T-helper 17 cell (primary cell): ENCODE measurements at regions not wholly inside any gene's neighbourhood (a gene's known extent, or its start where the extent isn't known, plus 50 kb on each side); places are given as distances from the start of the nearest gene placed in this dataset.
A peak's percentile ranks its signal among the peaks of the same experiment; 100 is the strongest.

Experiments used
- ATAC-seq: fragments of 150-1000 bp; cut with Tn5 transposase; 2 replicates; pipeline ENCODE4 v1.10.0; 2021; ENCODE audit warnings: mild to moderate bottlenecking, moderate library complexity
- DNase-seq, 3 donors: peaks; one replicate each; pipeline versions ENCODE4 v3.0.0 to v3.0.0-alpha.2; 2020 to 2021
- H3K9me3 ChIP-seq: one replicate; pipeline ENCODE4 v1.7.0; 2013; ENCODE audit warnings: low read length, mild to moderate bottlenecking; ENCODE audit not compliant: control insufficient read depth, poor library complexity, severe bottlenecking
- H3K27ac Mint-ChIP-seq: one replicate; pipeline ENCODE4 v1.8.0; 2022; ENCODE audit warnings: mild to moderate bottlenecking, moderate library complexity, mixed read lengths
- H3K27me3 Mint-ChIP-seq: one replicate; pipeline ENCODE4 v1.8.0; 2022; ENCODE audit warnings: mixed read lengths
- H3K36me3 Mint-ChIP-seq: one replicate; pipeline ENCODE4 v1.8.0; 2022; ENCODE audit warnings: low read depth, mixed read lengths
- H3K4me1 Mint-ChIP-seq: one replicate; pipeline ENCODE4 v1.8.0; 2022; ENCODE audit warnings: mild to moderate bottlenecking, mixed read lengths
- H3K4me3 Mint-ChIP-seq: one replicate; pipeline ENCODE4 v1.8.0; 2022; ENCODE audit warnings: mild to moderate bottlenecking, moderate library complexity, mixed read lengths

DNA sequence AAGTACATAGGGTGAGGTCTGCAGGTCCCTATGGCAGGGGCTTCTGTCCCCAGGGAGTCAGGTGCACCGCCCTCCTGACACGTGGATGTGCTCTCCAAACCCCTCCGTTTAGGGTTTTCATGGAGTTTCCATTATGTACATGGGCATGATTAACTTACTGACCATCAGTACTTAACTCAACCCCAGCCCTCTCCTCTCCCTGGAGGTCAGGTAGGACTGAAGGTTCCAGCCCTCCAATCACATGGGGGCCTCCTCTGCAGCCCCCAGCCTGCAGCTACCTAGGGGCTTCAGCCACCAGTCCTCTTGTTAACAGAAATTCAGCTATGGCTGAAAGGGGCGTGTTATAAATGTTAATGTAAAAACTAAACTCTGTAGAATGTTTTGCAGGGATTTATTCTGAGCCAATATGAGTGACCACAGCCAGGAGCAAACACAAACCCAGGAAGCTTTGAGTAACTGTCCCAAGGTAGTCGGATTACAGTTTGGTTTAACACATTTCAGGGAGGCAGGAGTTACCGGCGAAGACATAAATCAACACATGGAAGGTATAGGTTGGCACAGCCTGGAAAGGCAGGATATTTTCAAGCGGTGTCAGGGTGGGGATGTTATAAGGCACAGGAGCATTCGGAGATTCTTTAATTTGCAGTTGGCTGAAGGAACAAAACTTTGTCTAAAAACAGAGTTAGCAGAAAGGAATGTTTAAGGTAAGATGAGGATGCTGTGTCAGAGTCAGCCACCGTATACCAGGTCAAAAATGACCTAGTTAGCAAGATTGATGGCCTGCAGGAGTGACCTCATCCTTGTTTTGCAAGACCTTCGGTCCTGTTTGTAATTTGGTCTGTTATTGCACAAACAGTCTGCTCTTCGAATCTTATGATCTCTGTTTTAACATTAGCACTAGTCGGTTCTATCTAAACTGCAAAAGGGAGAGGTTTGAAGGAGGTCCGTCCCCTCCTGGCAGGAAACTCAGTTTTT, 75.2 kb downstream of the TNFAIP2 start:
- Mint-ChIP-seq H3K27me3 (peaks cover 39% of the 10 kb centered on the region), H3K4me1 (no peaks in the 10 kb centered on the region), H3K4me3 (no peak overlapping the region), H3K36me3 (no peaks in the 10 kb centered on the region), H3K27ac (peak overlapping the region; percentile 4)
- ATAC-seq, result no peak
- H3K9me3 ChIP-seq, result no peaks in the 10 kb centered on the region
- DNase-seq, result no peak

- no peak overlapping the region for H3K4me3 Mint-ChIP-seq
These were observed 75.9 kb downstream of the TNFAIP2 start for GRCh38 chr14:103199124-103199523.

DNA sequence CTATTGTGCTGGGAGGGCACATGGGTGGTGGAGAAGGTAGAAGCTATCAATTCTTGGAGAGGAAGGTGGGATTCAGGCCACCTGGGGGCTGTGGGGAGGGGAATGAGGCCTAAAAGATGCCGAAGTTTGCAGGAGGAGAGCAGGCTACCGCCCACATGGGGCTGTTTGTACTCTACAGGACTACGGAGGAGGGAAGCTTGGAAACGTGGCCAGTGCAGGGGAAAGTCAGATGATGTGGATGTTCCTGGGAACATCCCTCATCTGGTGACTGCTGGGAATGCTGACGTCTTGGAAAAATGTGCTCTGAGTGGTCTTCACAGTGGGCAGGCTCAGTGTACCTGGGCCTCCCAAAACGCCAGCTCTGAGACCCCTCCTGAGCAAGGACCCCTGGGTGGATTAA, 78.5 kb downstream of the TNFAIP2 start:
- Mint-ChIP-seq H3K4me3 (no peak overlapping the region), H3K27ac (no peak overlapping the region), H3K4me1 (no peaks in the 10 kb centered on the region), H3K27me3 (peaks cover 28% of the 10 kb centered on the region), H3K36me3 (peaks cover 2% of the 10 kb centered on the region)
- ATAC-seq (no peak), DNase-seq (no peak)
- no peaks in the 10 kb centered on the region for H3K9me3 ChIP-seq

More at GRCh38 chr14:103199124-103199523, 75.9 kb downstream of the TNFAIP2 start:
- Mint-ChIP-seq H3K27ac (peak overlapping the region; percentile 4), H3K36me3 (no peaks in the 10 kb centered on the region), H3K4me1 (no peaks in the 10 kb centered on the region), H3K27me3 (peaks cover 39% of the 10 kb centered on the region)
- ATAC-seq (no peak), DNase-seq (no peak)
- no peaks in the 10 kb centered on the region for H3K9me3 ChIP-seq

DNA sequence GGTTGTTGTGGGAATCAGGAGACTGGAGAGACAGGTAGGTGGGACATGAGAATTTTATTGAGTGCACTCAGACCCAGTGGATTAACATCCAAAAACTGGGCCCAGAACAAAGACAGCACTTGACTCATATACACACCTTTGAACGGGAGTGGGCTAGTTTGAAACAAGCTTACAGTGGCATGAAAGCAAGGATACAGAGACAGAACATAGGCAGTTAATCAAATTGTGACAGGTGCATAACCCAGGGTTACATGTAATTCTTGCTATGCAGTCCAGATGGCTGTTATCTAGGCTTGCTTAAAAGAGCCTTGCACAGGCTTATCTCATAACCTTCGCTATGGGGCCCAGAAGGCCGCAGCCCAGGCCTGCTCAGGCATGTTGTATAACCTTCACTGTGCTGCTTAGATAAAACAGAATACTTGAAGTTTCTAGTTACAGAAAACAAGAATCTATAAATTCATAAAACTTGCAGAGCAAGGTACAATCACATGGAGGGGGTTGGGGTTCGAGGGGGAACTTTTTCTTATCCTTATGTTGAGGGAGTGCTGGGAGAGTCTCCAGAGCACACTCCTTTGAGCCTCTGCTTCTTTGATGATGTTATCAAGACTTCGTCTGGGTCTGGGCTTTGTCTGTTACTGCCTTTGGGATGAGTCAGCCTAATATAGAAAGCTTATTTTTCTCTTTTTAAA, 81.7 kb downstream of the TNFAIP2 start:
- H3K27ac Mint-ChIP-seq, result no peak overlapping the region
- H3K27me3 Mint-ChIP-seq, result peaks cover 28% of the 10 kb centered on the region
- ATAC-seq, result no peak
- H3K4me3 Mint-ChIP-seq, result no peak overlapping the region
- no peak for DNase-seq
- H3K9me3 ChIP-seq, result no peaks in the 10 kb centered on the region
- no peaks in the 10 kb centered on the region for H3K4me1 Mint-ChIP-seq
- peaks cover 2% of the 10 kb centered on the region for H3K36me3 Mint-ChIP-seq

DNA sequence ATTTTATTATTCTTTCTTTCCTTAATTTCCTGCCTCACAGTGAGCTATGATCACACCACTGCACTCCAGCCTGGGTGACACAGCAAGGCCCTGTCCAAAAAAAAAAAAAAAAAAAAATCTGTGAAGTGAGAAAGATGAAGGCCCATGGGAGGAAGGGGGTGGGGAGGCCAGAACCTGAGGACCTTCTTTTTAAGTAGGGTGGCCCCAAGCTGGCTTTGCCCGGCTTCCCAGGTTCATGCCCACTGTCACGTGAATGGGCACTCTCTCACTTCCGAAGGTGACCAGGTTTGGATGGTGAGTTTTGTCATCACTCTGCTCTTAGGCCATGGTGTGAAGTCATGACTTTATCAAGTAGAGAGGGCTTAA, 82.3 kb downstream of the TNFAIP2 start:
- peaks cover 31% of the 10 kb centered on the region for H3K27me3 Mint-ChIP-seq
- H3K9me3 ChIP-seq, result no peaks in the 10 kb centered on the region
- ATAC-seq (no peak), DNase-seq (no peak)
- no peaks in the 10 kb centered on the region for H3K4me1 Mint-ChIP-seq
- no peak overlapping the region for H3K4me3 Mint-ChIP-seq
- no peak overlapping the region for H3K27ac Mint-ChIP-seq
- peaks cover 2% of the 10 kb centered on the region for H3K36me3 Mint-ChIP-seq

GRCh38 chr14:103206023-103206481, 82.8 kb downstream of the TNFAIP2 start:
- peaks cover 33% of the 10 kb centered on the region for H3K27me3 Mint-ChIP-seq
- no peak for ATAC-seq
- peaks cover 2% of the 10 kb centered on the region for H3K36me3 Mint-ChIP-seq
- no peak for DNase-seq
- H3K4me1 Mint-ChIP-seq, result no peaks in the 10 kb centered on the region
- H3K9me3 ChIP-seq, result no peaks in the 10 kb centered on the region
- no peak overlapping the region for H3K27ac Mint-ChIP-seq
- peak overlapping the region; percentile 45 for H3K4me3 Mint-ChIP-seq

GRCh38 chr14:103206836-103207387, 83.7 kb downstream of the TNFAIP2 start:
- H3K27ac Mint-ChIP-seq, result no peak overlapping the region
- no peak overlapping the region for H3K4me3 Mint-ChIP-seq
- peaks cover 28% of the 10 kb centered on the region for H3K27me3 Mint-ChIP-seq
- DNase-seq (no peak), ATAC-seq (no peak)
- peaks cover 2% of the 10 kb centered on the region for H3K36me3 Mint-ChIP-seq
- H3K9me3 ChIP-seq, result no peaks in the 10 kb centered on the region
- H3K4me1 Mint-ChIP-seq, result no peaks in the 10 kb centered on the region

DNA sequence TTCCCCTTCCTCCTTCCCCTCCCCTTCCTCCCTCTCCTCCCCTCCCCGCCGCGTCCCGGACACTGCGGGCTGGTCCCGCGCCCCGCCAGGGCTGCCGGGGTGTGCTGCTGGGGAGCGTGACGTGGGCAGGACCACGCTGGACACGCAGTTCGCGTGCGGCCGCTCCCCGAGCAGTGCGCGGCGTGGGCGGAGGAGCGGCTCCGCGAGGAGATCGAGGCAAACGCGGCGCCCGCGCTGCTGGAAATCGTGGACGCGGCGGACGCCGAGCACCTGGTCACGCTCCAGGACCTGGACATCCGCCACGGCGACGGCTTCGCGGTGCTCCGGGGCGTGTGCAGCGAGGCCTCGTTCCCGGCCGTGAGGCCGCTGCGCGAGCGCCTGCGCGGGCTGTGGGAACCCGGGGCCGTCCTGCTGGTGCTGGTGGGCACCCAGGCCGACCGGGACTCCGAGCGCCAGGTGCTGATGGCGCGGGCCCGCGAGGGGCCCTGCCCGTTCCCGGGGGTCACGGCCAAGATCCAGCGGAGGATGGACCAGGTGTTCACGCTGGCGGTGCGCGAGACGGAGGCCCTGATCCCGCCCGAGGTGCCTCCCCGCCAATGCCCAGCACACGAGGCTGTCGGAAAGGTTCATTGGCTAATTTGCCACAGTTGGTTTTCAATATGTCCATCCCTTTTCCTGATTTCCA, 84.3 kb downstream of the TNFAIP2 start:
- H3K4me3 Mint-ChIP-seq, result no peak overlapping the region

DNA sequence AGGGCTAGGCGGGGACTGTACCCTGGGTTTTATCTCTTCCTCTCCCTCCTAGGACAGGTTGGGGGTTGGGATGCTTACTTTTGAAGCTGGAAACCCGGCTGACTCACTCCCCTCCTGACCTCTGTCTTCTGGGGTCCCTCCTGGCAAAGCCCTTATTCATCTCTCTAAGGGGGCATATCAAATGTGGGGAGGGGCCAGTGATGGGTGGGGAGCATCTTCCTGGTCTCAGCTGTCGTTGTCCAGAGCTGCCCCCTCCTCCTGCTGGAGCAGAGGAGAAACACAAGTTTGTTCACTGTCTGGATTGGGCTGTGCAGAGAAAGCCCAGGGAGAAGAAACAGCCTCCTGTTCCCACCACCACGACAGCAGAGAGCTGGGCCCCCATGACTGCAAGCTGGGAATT, 85.8 kb downstream of the TNFAIP2 start:
- Mint-ChIP-seq H3K4me3 (no peak overlapping the region), H3K27me3 (peaks cover 48% of the 10 kb centered on the region), H3K27ac (no peak overlapping the region), H3K4me1 (no peaks in the 10 kb centered on the region), H3K36me3 (peaks cover 2% of the 10 kb centered on the region)
- no peak for ATAC-seq
- no peak for DNase-seq
- H3K9me3 ChIP-seq, result no peaks in the 10 kb centered on the region

More for the DNA sequence above, 84.3 kb downstream of the TNFAIP2 start:
- Mint-ChIP-seq H3K27me3 (peaks cover 34% of the 10 kb centered on the region), H3K36me3 (peaks cover 2% of the 10 kb centered on the region), H3K4me1 (no peaks in the 10 kb centered on the region), H3K27ac (no peak overlapping the region)
- ATAC-seq (no peak), DNase-seq (no peak)
- no peaks in the 10 kb centered on the region for H3K9me3 ChIP-seq

DNA sequence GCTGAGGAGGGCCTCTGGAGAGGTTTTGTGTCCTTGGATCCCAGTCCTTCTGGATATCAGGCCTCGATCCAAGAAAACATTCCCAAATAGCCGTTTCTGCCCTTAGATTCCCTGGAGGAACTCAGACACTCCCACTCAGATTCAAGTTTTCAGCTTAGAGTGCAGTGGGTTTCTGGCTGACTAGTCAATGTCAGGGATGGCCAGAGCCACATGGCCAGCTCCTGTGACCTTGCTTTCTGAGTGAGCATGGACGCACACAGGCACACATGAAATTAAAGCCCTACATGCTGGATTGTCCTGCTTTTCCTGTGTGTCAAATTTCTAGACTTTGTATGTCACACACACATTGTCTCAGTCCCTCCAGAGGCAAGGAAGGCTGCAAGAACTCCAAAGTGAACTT, 86.2 kb downstream of the TNFAIP2 start:
- Mint-ChIP-seq H3K27ac (no peak overlapping the region), H3K4me1 (no peaks in the 10 kb centered on the region), H3K27me3 (peaks cover 48% of the 10 kb centered on the region), H3K4me3 (no peak overlapping the region), H3K36me3 (peaks cover 2% of the 10 kb centered on the region)
- ATAC-seq (no peak), DNase-seq (no peak)
- no peaks in the 10 kb centered on the region for H3K9me3 ChIP-seq

GRCh38 chr14:103213331-103213730, 90.1 kb downstream of the TNFAIP2 start:
- ATAC-seq (no peak), DNase-seq (no peak)
- no peak overlapping the region for H3K27ac Mint-ChIP-seq
- no peaks in the 10 kb centered on the region for H3K4me1 Mint-ChIP-seq
- H3K9me3 ChIP-seq, result no peaks in the 10 kb centered on the region
- H3K36me3 Mint-ChIP-seq, result no peaks in the 10 kb centered on the region
- no peak overlapping the region for H3K4me3 Mint-ChIP-seq
- H3K27me3 Mint-ChIP-seq, result peaks cover 58% of the 10 kb centered on the region

DNA sequence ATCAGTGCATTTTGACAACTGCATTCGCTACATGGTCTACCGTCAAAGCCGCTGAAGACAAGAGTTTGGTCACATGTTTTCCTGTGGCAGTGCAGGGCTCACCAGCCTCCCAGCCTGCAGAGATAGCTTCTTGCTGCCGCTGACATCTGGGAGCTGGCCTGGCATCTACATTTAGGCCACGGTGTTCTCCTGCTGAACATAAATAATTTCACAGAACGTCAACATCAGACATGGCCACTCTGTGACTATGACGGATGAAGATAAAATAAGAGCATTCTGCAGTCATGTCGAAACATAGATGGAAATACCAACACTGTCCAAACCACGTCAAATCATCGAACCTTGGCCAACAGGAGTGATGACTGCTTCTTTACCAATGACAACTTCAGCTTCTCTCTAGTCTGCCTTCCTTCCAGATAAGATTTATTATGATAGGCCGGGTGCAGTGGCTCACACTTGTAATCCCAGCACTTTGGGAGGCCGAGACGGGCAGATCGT, 91.2 kb downstream of the TNFAIP2 start:
- Mint-ChIP-seq H3K27me3 (peaks cover 55% of the 10 kb centered on the region), H3K27ac (no peak overlapping the region), H3K4me1 (no peaks in the 10 kb centered on the region), H3K4me3 (no peak overlapping the region), H3K36me3 (peaks cover under 1% of the 10 kb centered on the region)
- ATAC-seq (no peak), DNase-seq (no peak)
- no peaks in the 10 kb centered on the region for H3K9me3 ChIP-seq

DNA sequence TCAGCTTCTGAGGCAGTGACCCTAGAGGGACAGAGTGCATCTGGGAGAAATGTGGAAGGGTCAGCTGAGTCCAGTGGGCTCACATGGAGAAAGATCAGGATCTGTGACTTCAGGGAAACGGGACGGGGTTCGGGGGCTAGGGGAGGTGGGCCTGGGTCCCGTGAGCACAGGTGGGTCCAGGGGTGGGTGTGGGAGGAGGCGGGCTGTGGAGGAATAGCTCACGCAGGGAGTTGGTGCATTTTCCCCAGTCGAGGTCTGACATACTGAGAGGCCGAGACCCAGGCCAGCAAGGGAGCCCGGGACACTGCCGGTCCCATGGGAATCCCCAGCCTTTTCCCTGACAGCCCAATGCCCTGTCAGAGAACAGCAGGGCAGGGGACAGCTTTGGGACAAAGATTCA, 93.1 kb downstream of the TNFAIP2 start:
- Mint-ChIP-seq H3K27me3 (peaks cover 44% of the 10 kb centered on the region), H3K36me3 (peaks cover 3% of the 10 kb centered on the region)
- ATAC-seq, result no peak

More for the DNA sequence above, 93.1 kb downstream of the TNFAIP2 start:
- no peaks in the 10 kb centered on the region for H3K4me1 Mint-ChIP-seq
- no peak overlapping the region for H3K27ac Mint-ChIP-seq
- H3K4me3 Mint-ChIP-seq, result no peak overlapping the region
- H3K9me3 ChIP-seq, result no peaks in the 10 kb centered on the region
- no peak for DNase-seq
